ENCODE measurements at regions not wholly inside any gene's neighbourhood (a gene's known extent, or its start where the extent isn't known, plus 50 kb on each side); places are given as distances from the start of the nearest gene placed in this dataset.

DNA sequence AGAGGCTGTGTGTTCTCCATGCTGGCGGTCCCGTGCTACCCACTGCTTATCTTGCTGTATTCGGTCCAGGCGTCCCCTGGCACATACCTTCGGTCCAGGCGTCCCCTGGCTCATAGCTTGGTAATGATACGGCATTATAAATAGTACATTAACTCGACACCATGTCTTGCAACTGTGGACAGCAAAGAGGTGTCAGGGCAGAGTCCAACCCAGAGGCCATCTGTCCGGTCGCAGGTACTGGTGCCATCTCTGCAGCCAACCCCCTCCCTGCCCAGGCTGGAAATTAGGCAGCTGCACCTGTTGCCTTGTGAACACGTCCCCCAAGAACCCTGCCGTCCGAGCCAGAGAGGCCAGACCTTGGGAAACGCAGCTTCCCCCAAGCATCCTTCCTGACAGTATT is 634.3 kb downstream of the BRD1 start:
- TF ChIP-seq, protein P1, sequence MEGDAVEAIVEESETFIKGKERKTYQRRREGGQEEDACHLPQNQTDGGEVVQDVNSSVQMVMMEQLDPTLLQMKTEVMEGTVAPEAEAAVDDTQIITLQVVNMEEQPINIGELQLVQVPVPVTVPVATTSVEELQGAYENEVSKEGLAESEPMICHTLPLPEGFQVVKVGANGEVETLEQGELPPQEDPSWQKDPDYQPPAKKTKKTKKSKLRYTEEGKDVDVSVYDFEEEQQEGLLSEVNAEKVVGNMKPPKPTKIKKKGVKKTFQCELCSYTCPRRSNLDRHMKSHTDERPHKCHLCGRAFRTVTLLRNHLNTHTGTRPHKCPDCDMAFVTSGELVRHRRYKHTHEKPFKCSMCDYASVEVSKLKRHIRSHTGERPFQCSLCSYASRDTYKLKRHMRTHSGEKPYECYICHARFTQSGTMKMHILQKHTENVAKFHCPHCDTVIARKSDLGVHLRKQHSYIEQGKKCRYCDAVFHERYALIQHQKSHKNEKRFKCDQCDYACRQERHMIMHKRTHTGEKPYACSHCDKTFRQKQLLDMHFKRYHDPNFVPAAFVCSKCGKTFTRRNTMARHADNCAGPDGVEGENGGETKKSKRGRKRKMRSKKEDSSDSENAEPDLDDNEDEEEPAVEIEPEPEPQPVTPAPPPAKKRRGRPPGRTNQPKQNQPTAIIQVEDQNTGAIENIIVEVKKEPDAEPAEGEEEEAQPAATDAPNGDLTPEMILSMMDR (IDR thresholded peaks at IDR 0.05), result no peak
- no peak for TF ChIP-seq POLR2A (IDR thresholded peaks at IDR 0.05)

All from esophagus squamous epithelium (tissue), 4 donors.